Thyroid gland (tissue), 4 donors: ENCODE measurements at regions not wholly inside any gene's neighbourhood (a gene's known extent, or its start where the extent isn't known, plus 50 kb on each side); places are given as distances from the start of the nearest gene placed in this dataset.

Experiments used
- POLR2A ChIP-seq, 2 donors: fragments of 450-650 bp; IDR thresholded peaks; one replicate each; pipeline ENCODE4 v1.6.1; 2017; ENCODE audit warnings: antibody characterized with exemption in 2 of 2, mild to moderate bottlenecking in 2 of 2, moderate library complexity in 1 of 2
- TF ChIP-seq, protein P1 (sequence below), 6 experiments: fragments of 200-600 bp in 3 of 6; fragments of 450-650 bp in 3 of 6; sonication (generic) in 3 of 6; IDR thresholded peaks; one replicate each; pipeline ENCODE4 v1.5.1; 2016 to 2019; ENCODE audit warnings: antibody characterized with exemption in 6 of 6, mild to moderate bottlenecking in 2 of 6, inconsistent platforms in 1 of 6, moderate library complexity in 1 of 6

DNA sequence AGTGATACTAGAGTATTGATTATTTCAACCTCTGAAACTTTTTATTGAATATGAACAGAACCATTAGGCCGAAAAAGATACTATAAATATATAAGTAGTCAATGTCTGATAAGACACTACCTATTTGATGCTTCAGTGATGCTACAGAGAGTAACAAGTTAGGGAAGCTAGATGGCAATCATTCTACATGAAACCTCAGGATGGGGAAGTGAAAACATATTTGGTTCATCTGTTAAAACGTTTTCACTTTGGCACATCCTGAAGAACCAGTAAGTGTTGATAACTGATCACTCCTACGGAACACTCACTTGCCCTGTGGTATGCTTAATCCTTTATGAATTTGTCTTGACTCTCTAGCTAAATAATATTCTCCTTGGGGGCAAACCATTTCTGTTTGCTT lies 1064.9 kb downstream of the NXPH1 start:
- TF ChIP-seq, protein P1, sequence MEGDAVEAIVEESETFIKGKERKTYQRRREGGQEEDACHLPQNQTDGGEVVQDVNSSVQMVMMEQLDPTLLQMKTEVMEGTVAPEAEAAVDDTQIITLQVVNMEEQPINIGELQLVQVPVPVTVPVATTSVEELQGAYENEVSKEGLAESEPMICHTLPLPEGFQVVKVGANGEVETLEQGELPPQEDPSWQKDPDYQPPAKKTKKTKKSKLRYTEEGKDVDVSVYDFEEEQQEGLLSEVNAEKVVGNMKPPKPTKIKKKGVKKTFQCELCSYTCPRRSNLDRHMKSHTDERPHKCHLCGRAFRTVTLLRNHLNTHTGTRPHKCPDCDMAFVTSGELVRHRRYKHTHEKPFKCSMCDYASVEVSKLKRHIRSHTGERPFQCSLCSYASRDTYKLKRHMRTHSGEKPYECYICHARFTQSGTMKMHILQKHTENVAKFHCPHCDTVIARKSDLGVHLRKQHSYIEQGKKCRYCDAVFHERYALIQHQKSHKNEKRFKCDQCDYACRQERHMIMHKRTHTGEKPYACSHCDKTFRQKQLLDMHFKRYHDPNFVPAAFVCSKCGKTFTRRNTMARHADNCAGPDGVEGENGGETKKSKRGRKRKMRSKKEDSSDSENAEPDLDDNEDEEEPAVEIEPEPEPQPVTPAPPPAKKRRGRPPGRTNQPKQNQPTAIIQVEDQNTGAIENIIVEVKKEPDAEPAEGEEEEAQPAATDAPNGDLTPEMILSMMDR (IDR thresholded peaks at IDR 0.05), result no peak
- TF ChIP-seq POLR2A (IDR thresholded peaks at IDR 0.05), result no peak
